BE2C (cell line): ENCODE measurements at regions not wholly inside any gene's neighbourhood (a gene's known extent, or its start where the extent isn't known, plus 50 kb on each side); places are given as distances from the start of the nearest gene placed in this dataset.

Experiments
- DNase-seq: peaks from one replicate; pipeline ENCODE4 v3.0.0-alpha.2; 2020
- H3K27me3 ChIP-seq: fragments of 250-450 bp; sonication (Bioruptor Pico); 2 replicates; pipeline ENCODE4 v1.5.1; 2020; ENCODE audit warnings: mild to moderate bottlenecking
- H3K36me3 ChIP-seq: fragments of 250-450 bp; sonication (Bioruptor Pico); 2 replicates; pipeline ENCODE4 v1.5.1; 2020; ENCODE audit warnings: mild to moderate bottlenecking
- H3K4me1 ChIP-seq: fragments of 250-450 bp; sonication (Bioruptor Pico); 2 replicates; pipeline ENCODE4 v1.5.1; 2020
- H3K4me3 ChIP-seq: 2 replicates; pipeline ENCODE4 v1.5.1; 2011; ENCODE audit warnings: low read depth, low read length
- H3K9me3 ChIP-seq: fragments of 250-450 bp; sonication (Bioruptor Pico); 2 replicates; pipeline ENCODE4 v1.5.1; 2020
- TF ChIP-seq, protein P1 (sequence below): IDR thresholded peaks from 2 replicates; pipeline ENCODE4 v1.5.1; 2012; ENCODE audit warnings: mild to moderate bottlenecking, low read depth, low read length

DNA sequence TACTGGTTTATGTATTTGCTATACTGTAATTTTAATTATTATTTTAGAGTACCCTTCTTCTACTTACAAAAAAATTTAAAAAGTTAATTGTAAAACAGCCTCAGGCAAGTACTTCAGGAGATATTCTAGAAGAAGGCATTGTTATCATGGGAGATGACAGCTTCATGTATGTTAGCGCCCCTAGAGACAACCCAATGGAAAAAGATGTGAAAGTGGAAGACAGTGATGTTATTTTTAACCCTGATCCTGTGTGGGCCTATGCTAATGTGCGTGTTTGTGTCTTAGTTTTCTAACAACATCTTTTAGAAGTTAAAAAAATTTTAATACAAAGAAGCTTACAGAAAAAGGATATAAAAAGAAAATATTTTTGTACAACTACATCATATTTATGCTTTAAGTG is 205.0 kb downstream of the FAM76B start:
- no peaks in the 10 kb centered on the region for H3K27me3 ChIP-seq
- no peak for DNase-seq
- TF ChIP-seq, protein P1, sequence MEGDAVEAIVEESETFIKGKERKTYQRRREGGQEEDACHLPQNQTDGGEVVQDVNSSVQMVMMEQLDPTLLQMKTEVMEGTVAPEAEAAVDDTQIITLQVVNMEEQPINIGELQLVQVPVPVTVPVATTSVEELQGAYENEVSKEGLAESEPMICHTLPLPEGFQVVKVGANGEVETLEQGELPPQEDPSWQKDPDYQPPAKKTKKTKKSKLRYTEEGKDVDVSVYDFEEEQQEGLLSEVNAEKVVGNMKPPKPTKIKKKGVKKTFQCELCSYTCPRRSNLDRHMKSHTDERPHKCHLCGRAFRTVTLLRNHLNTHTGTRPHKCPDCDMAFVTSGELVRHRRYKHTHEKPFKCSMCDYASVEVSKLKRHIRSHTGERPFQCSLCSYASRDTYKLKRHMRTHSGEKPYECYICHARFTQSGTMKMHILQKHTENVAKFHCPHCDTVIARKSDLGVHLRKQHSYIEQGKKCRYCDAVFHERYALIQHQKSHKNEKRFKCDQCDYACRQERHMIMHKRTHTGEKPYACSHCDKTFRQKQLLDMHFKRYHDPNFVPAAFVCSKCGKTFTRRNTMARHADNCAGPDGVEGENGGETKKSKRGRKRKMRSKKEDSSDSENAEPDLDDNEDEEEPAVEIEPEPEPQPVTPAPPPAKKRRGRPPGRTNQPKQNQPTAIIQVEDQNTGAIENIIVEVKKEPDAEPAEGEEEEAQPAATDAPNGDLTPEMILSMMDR: no peak
- no peak overlapping the region for H3K4me3 ChIP-seq
- no peaks in the 10 kb centered on the region for H3K36me3 ChIP-seq
- H3K9me3 ChIP-seq: no peaks in the 10 kb centered on the region
- H3K4me1 ChIP-seq: no peaks in the 10 kb centered on the region

DNA sequence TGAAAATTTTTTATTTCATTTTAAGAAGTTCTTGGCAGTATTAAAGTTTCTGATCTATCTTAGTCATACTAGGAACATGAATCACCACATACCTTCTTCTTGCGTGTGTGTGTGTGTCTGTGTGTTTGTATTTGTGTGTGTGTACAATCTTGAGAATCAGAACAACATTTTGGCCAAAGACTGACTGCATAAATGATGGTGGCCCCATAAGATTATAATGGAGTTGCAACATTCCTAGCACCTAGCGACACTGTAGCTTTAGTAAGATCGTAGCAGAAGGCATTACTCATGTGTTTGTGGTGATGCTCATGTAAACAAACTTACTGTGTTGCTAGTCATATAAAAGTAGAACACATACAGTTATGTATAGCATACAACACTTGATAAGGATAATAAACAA is 205.4 kb downstream of the FAM76B start:
- no peak overlapping the region for H3K4me3 ChIP-seq
- no peaks in the 10 kb centered on the region for H3K4me1 ChIP-seq
- no peaks in the 10 kb centered on the region for H3K27me3 ChIP-seq
- no peaks in the 10 kb centered on the region for H3K9me3 ChIP-seq
- no peaks in the 10 kb centered on the region for H3K36me3 ChIP-seq
- TF ChIP-seq, protein P1: no peak
- DNase-seq: no peak

DNA sequence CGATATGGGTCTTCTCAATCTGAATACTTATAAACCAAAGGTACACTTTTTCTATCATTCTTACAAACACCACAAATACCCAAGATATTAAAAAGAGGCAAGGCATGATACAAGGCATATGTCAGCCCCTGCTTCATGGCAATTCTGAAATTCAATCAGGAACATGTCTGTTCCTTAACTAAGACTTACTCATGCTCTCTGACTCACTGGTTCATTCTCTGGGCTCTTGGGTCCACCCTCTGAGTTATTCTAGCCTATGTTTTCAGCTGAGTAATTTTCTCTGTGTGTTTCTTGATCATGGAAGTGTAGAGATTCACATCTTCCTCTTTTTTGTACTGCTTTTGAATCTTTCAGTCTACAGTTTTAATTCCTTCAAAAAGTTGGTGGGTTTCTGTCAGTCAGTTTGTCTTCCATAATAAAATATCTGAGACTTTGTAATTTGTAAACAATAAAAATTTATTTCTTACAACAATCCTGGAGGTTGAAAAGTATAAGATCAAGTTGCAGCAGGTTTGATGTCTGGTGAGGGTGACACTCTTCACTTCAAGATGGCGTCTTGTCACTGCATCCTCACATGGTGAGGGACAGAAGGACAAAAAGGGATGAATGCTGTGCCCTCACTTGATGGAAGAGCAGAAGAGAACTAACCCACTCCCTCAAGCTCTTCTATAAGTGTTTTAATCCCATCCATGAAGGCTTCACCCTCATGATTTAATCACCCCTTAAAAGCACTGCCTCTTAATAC is 211.7 kb downstream of the FAM76B start:
- no peak overlapping the region for H3K4me3 ChIP-seq
- no peaks in the 10 kb centered on the region for H3K9me3 ChIP-seq
- TF ChIP-seq, protein P1: no peak
- H3K36me3 ChIP-seq: no peaks in the 10 kb centered on the region
- no peaks in the 10 kb centered on the region for H3K27me3 ChIP-seq
- H3K4me1 ChIP-seq: no peaks in the 10 kb centered on the region; the same call in none of the 2 replicates
- no peak for DNase-seq

DNA sequence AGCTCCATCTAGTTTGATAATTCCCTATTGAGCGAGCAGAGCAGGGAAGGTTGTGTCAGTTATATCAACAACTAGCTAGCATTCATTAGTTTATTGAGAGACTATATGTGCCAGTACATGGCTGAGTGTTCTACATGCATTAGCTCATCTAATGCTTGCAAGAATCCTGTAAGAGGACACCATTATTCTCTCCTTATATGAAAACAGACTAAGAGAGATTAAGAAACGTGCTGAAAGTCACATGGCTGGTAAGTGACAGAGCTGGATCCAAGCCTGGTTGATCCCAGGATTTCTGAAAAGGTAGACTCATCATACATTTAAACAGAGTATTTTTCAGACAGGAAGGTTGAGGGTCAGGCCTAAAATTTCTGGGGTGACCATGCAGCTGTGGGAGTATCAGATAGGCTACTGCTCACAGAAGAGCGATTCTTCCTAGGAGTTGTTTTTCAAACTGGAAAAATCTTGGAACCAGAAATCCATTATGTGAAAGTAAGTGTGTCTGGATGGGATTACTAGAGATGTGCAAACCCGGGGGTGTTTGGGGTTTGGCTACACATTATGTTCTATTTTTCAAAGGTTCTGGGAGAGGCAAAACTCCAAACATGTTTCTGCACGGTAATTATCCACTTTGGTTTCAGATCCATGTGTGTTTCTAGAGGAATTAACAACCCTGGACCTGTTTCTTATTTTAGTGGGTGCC is 213.3 kb downstream of the FAM76B start:
- Histone ChIP-seq H3K4me3 (no peak overlapping the region), H3K9me3 (no peaks in the 10 kb centered on the region), H3K4me1 (no peaks in the 10 kb centered on the region; the same call in none of the 2 replicates), H3K27me3 (no peaks in the 10 kb centered on the region), H3K36me3 (no peaks in the 10 kb centered on the region)
- TF ChIP-seq, protein P1: no peak
- DNase-seq: no peak

DNA sequence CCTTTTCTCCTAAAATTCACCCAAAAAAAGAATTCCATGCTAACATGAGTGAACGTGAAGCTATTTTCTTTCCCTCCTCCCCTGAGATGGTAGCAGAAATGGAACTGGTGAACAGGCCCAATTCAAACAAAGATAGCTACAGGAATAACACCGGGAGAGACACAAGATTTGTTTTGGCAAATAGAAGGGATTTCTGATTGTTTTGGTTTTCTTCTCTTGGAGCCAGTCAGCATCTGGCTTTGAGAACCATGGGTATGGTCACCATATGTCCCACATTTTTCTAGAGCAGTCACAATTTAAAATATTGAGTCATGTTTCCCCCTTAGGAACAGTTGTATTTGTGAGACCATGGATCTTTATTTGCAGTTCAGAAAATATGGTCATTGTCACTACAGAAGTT is 214.1 kb downstream of the FAM76B start:
- Histone ChIP-seq H3K9me3 (no peaks in the 10 kb centered on the region), H3K27me3 (no peaks in the 10 kb centered on the region), H3K4me1 (no peaks in the 10 kb centered on the region; the same call in none of the 2 replicates), H3K4me3 (no peak overlapping the region), H3K36me3 (no peaks in the 10 kb centered on the region)
- DNase-seq: no peak
- TF ChIP-seq, protein P1: no peak

DNA sequence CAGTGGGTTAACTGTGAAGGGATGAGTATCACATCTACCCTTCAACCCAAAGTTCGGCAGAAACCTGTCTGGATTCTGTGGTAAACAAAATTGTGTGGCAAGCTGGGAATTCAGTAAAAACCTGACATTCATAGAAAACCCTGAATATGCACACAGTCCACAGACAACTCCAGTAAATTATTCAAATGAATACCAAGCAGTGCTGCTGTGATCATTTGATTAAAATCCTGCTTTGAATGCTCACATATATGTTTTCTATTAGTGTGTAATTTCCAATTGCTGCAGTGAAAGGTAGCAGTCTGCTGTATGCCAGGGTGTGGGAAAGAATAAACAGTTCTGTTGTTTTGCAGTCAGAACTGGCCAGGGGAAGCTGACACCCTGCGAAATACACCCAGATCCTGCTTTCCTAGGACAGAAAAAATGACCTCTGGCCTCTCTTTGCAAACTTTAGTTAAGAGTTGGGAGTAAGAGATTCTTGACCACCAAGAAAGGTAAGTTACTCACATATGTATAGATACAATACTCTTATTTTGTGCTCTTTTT is 217.8 kb downstream of the FAM76B start:
- no peak for DNase-seq
- no peak overlapping the region for H3K4me3 ChIP-seq
- H3K36me3 ChIP-seq: no peaks in the 10 kb centered on the region
- no peaks in the 10 kb centered on the region for H3K27me3 ChIP-seq
- H3K9me3 ChIP-seq: no peaks in the 10 kb centered on the region
- no peaks in the 10 kb centered on the region; the same call in 1 of the 2 replicates for H3K4me1 ChIP-seq
- TF ChIP-seq, protein P1: no peak
